H1 (cell line): ENCODE measurements at regions not wholly inside any gene's neighbourhood (a gene's known extent, or its start where the extent isn't known, plus 50 kb on each side); places are given as distances from the start of the nearest gene placed in this dataset.

Source experiments
- CTCF ChIA-PET: fragments of 300-600 bp; sonication (Branson Sonifier 250); formaldehyde crosslinking; loops from one replicate; lab custom pipeline; 2021; ENCODE audit not compliant: partially characterized antibody; lab: Charles Lee
- POLR2A ChIA-PET: fragments of 300-600 bp; sonication (Branson Sonifier 250); formaldehyde crosslinking; loops from one replicate; lab custom pipeline; 2021; ENCODE audit warnings: inconsistent platforms; ENCODE audit not compliant: partially characterized antibody; lab: Charles Lee
- DNase-seq, 2 experiments: peaks; one replicate each; pipeline versions ENCODE4 v3.0.0 to v3.0.0-alpha.2; 2010 to 2022; ENCODE audit warnings: low spot score in 2 of 2, low read depth in 1 of 2, mixed read lengths in 1 of 2
- FAIRE-seq: peaks from 2 replicates; lab custom pipeline; 2011; peaks lifted over from hg19 to GRCh38; lab: Jason Lieb, UNC
- H2AFZ ChIP-seq: 2 replicates; pipeline ENCODE4 v1.8.1; 2012; ENCODE audit warnings: low read length, inconsistent platforms
- H2AK5ac ChIP-seq: 2 replicates; pipeline ENCODE4 v1.6.1; 2013; ENCODE audit warnings: low read depth, low read length
- H2BK120ac ChIP-seq: replicated peaks from 2 replicates; pipeline ENCODE3; 2013; ENCODE audit warnings: low read depth, low read length, inconsistent platforms
- H2BK12ac ChIP-seq: 2 replicates; pipeline ENCODE4 v1.6.1; 2013; ENCODE audit warnings: low read depth, low read length
- H2BK15ac ChIP-seq: 2 replicates; pipeline ENCODE4 v1.6.1; 2013; ENCODE audit warnings: low read length
- H2BK20ac ChIP-seq: 2 replicates; pipeline ENCODE4 v1.6.1; 2013; ENCODE audit warnings: low read length
- H2BK5ac ChIP-seq: 2 replicates; pipeline ENCODE4 v1.6.1; 2013; ENCODE audit warnings: low read depth, low read length
- H3K14ac ChIP-seq: 2 replicates; pipeline ENCODE4 v1.6.1; 2013; ENCODE audit warnings: inconsistent platforms; ENCODE audit not compliant: insufficient read length
- H3K18ac ChIP-seq: 2 replicates; pipeline ENCODE4 v1.6.1; 2013; ENCODE audit warnings: low read length; ENCODE audit errors: extremely low read depth
- H3K23ac ChIP-seq: 2 replicates; pipeline ENCODE4 v1.6.1; 2013; ENCODE audit warnings: inconsistent platforms; ENCODE audit not compliant: insufficient read length
- H3K23me2 ChIP-seq: 2 replicates; pipeline ENCODE4 v1.6.1; 2013; ENCODE audit warnings: low read depth, low read length
- H3K27ac ChIP-seq: 2 replicates; pipeline ENCODE4 v1.6.1; 2011; ENCODE audit warnings: low read depth, low read length, inconsistent platforms
- H3K27me3 ChIP-seq, 4 experiments: replicated peaks in 1 of 4; 1 replicate in 1 of 4; 2 replicates in 3 of 4; pipeline versions ENCODE4 v1.6.1 to v1.8.1; 2011 to 2013; ENCODE audit warnings: low read length in 3 of 4, mild to moderate bottlenecking in 3 of 4, inconsistent platforms in 2 of 4, mixed read lengths in 2 of 4, moderate library complexity in 1 of 4; ENCODE audit not compliant: control insufficient read depth in 3 of 4, insufficient read depth in 3 of 4; ENCODE audit errors: extremely low read depth in 1 of 4
- H3K36me3 ChIP-seq, 4 experiments: 2 replicates each; pipeline versions ENCODE4 v1.6.1 to v1.8.1; 2011 to 2013; ENCODE audit warnings: mild to moderate bottlenecking in 4 of 4, low read length in 3 of 4, moderate library complexity in 2 of 4, control low read depth in 1 of 4, inconsistent platforms in 1 of 4; ENCODE audit not compliant: insufficient read depth in 4 of 4, control insufficient read depth in 2 of 4
- H3K4ac ChIP-seq: replicated peaks from 2 replicates; pipeline ENCODE3; 2013; ENCODE audit warnings: low read length, low read depth, mixed read lengths, inconsistent platforms; ENCODE audit not compliant: insufficient read length
- H3K4me1 ChIP-seq, 4 experiments: replicated peaks in 1 of 4; 1 replicate in 1 of 4; 2 replicates in 3 of 4; pipeline versions ENCODE4 v1.6.1 to v1.8.1; 2011 to 2013; ENCODE audit warnings: low read length in 3 of 4, inconsistent platforms in 2 of 4, mixed read lengths in 1 of 4; ENCODE audit not compliant: insufficient read depth in 4 of 4, control insufficient read depth in 3 of 4
- H3K4me2 ChIP-seq, 2 experiments: 2 replicates each; pipeline versions ENCODE4 v1.6.1 to v1.8.1; 2011 to 2013; ENCODE audit warnings: low read depth in 2 of 2, low read length in 2 of 2, control low read depth in 1 of 2, inconsistent platforms in 1 of 2, mild to moderate bottlenecking in 1 of 2; ENCODE audit not compliant: insufficient read depth in 1 of 2
- H3K4me3 ChIP-seq, 4 experiments: fragments of 200-600, 300-600 bp in 1 of 4; sonication (generic), shearing (Covaris generic), sonication (Bioruptor Twin) in 1 of 4; 2 replicates each; pipeline versions ENCODE4 v1.5.1 to v1.8.1; 2011 to 2016; ENCODE audit warnings: low read length in 4 of 4, low read depth in 3 of 4, control low read depth in 2 of 4, inconsistent platforms in 2 of 4, mild to moderate bottlenecking in 2 of 4, mixed read lengths in 1 of 4, moderate library complexity in 1 of 4; ENCODE audit not compliant: insufficient read depth in 2 of 4; ENCODE audit errors: extremely low read depth in 1 of 4
- H3K56ac ChIP-seq: replicated peaks from 2 replicates; pipeline ENCODE3; 2013; ENCODE audit warnings: low read depth, mild to moderate bottlenecking, mixed read lengths, low read length, inconsistent platforms; ENCODE audit not compliant: insufficient read length
- H3K79me1 ChIP-seq: 2 replicates; pipeline ENCODE4 v1.6.1; 2013; ENCODE audit warnings: low read depth, low read length, control low read depth
- H3K79me2 ChIP-seq, 2 experiments: 2 replicates each; pipeline versions ENCODE4 v1.6.1 to v1.8.1; 2012 to 2013; ENCODE audit warnings: low read length in 2 of 2, mild to moderate bottlenecking in 2 of 2, inconsistent platforms in 1 of 2; ENCODE audit not compliant: insufficient read depth in 2 of 2, control insufficient read depth in 1 of 2
- H3K9ac ChIP-seq, 4 experiments: replicated peaks in 1 of 4; 1 replicate in 1 of 4; 2 replicates in 3 of 4; pipeline versions ENCODE4 v1.6.1 to v1.8.1; 2011 to 2013; ENCODE audit warnings: low read depth in 3 of 4, low read length in 3 of 4, control low read depth in 2 of 4, mild to moderate bottlenecking in 2 of 4, moderate library complexity in 2 of 4, inconsistent platforms in 1 of 4; ENCODE audit errors: extremely low read depth in 1 of 4
- H3K9me3 ChIP-seq, 2 experiments: 2 replicates each; pipeline versions ENCODE4 v1.6.1 to v1.8.1; 2012 to 2013; ENCODE audit warnings: mild to moderate bottlenecking in 2 of 2, moderate library complexity in 2 of 2, control low read depth in 1 of 2, inconsistent platforms in 1 of 2, low read depth in 1 of 2, low read length in 1 of 2, mixed read lengths in 1 of 2; ENCODE audit not compliant: insufficient read depth in 2 of 2
- H4K20me1 ChIP-seq, 2 experiments: replicated peaks in 1 of 2; 2 replicates each; pipeline versions ENCODE3 to v1.8.1; 2011 to 2013; ENCODE audit warnings: inconsistent platforms in 2 of 2, low read length in 2 of 2, mild to moderate bottlenecking in 1 of 2; ENCODE audit not compliant: insufficient read depth in 2 of 2, control insufficient read depth in 1 of 2
- H4K5ac ChIP-seq: 2 replicates; pipeline ENCODE4 v1.6.1; 2013; ENCODE audit warnings: low read length, low read depth, mixed read lengths, inconsistent platforms; ENCODE audit not compliant: insufficient read length
- H4K8ac ChIP-seq: 2 replicates; pipeline ENCODE4 v1.8.0; 2013; ENCODE audit warnings: mild to moderate bottlenecking, moderate library complexity, low read length, inconsistent platforms; ENCODE audit not compliant: insufficient read depth; ENCODE audit errors: extremely low read depth
- H4K91ac ChIP-seq: replicated peaks from 2 replicates; pipeline ENCODE3; 2013; ENCODE audit warnings: low read length, mixed read lengths, inconsistent platforms; ENCODE audit not compliant: insufficient read length
- CHD1 ChIP-seq: IDR thresholded peaks from 2 replicates; pipeline ENCODE4 v1.6.1; 2012; ENCODE audit warnings: low read depth, low read length, improper control_type of control experiment
- EGR1 ChIP-seq: IDR thresholded peaks from 2 replicates; pipeline ENCODE4 v1.6.1; 2011; ENCODE audit warnings: low read depth, low read length, borderline replicate concordance
- GABPA ChIP-seq: IDR thresholded peaks from 2 replicates; pipeline ENCODE4 v1.6.1; 2011; ENCODE audit warnings: mild to moderate bottlenecking, low read length, moderate library complexity, borderline replicate concordance; ENCODE audit not compliant: insufficient read depth
- GTF2F1 ChIP-seq: IDR thresholded peaks from 2 replicates; pipeline ENCODE4 v1.6.1; 2012; ENCODE audit warnings: low read depth, low read length, improper control_type of control experiment, borderline replicate concordance
- KDM4A ChIP-seq: IDR thresholded peaks from one replicate; pipeline ENCODE4 v1.7.1; 2012; ENCODE audit warnings: low read depth, mild to moderate bottlenecking, moderate library complexity, low read length, inconsistent platforms; ENCODE audit not compliant: severe bottlenecking
- MAFK ChIP-seq: IDR thresholded peaks from 2 replicates; pipeline ENCODE4 v1.6.1; 2012; ENCODE audit warnings: low read depth, mild to moderate bottlenecking, improper control_type of control experiment, low read length
- SIN3A ChIP-seq, 2 experiments: IDR thresholded peaks in 1 of 2; conservative IDR thresholded peaks in 1 of 2; 2 replicates each; pipeline ENCODE4 v1.6.1; 2011 to 2012; ENCODE audit warnings: low read length in 2 of 2, improper control_type of control experiment in 1 of 2, low read depth in 1 of 2, mild to moderate bottlenecking in 1 of 2
- SP1 ChIP-seq: IDR thresholded peaks from 2 replicates; pipeline ENCODE4 v1.6.1; 2011; ENCODE audit warnings: low read depth, low read length
- SP4 ChIP-seq: IDR thresholded peaks from 2 replicates; pipeline ENCODE4 v1.6.1; 2012; ENCODE audit warnings: low read length, inconsistent platforms
- SRF ChIP-seq: IDR thresholded peaks from 2 replicates; pipeline ENCODE4 v1.6.1; 2011; ENCODE audit warnings: mild to moderate bottlenecking, low read depth, low read length, moderate library complexity
- TBP ChIP-seq: IDR thresholded peaks from 2 replicates; pipeline ENCODE4 v1.6.1; 2011; ENCODE audit warnings: low read depth, low read length, improper control_type of control experiment
- YY1 ChIP-seq: IDR thresholded peaks from 2 replicates; pipeline ENCODE4 v1.6.1; 2011; ENCODE audit warnings: low read depth, mild to moderate bottlenecking, low read length
- TF ChIP-seq, protein P1 (sequence below): IDR thresholded peaks from 2 replicates; pipeline ENCODE4 v1.6.1; 2011; ENCODE audit warnings: low read depth, mild to moderate bottlenecking, low read length; ENCODE audit not compliant: insufficient read depth

GRCh38 chr4:36921476-36922216 lies 322.9 kb upstream of the NWD2 start:
- Histone ChIP-seq H4K20me1 (no peaks in the 10 kb centered on the region), H2BK15ac (no peak overlapping the region), H4K5ac (no peak overlapping the region), H3K18ac (no peak overlapping the region), H2BK20ac (no peak overlapping the region), H3K36me3 (no peaks in the 10 kb centered on the region), H3K23ac (no peak overlapping the region), H4K91ac (no peak overlapping the region), H2BK5ac (no peak overlapping the region), H3K4ac (no peak overlapping the region), H4K8ac (no peak overlapping the region), H3K9me3 (no peaks in the 10 kb centered on the region), H2AK5ac (no peak overlapping the region), H3K4me2 (no peak overlapping the region), H3K14ac (no peak overlapping the region), H3K79me1 (no peaks in the 10 kb centered on the region), H2BK120ac (no peak overlapping the region), H3K23me2 (no peaks in the 10 kb centered on the region; the same call in 1 of the 2 replicates), H3K27me3 (no peaks in the 10 kb centered on the region), H3K9ac (no peak overlapping the region), H2BK12ac (no peak overlapping the region), H3K79me2 (no peaks in the 10 kb centered on the region), H3K4me3 (no peak overlapping the region), H2AFZ (no peak overlapping the region), H3K56ac (no peak overlapping the region), H3K4me1 (no peaks in the 10 kb centered on the region), H3K27ac (no peak overlapping the region)
- CTCF ChIA-PET = no interaction called here
- no peak for FAIRE-seq
- DNase-seq = no peak
- POLR2A ChIA-PET = no interaction called here
- TF ChIP-seq SIN3A (conservative IDR thresholded peaks at IDR 0.05 in 1 of 2, IDR thresholded peaks at IDR 0.05 in 1 of 2; ENCODE audit: low read depth in 1 of 2, low read length in 2 of 2) (no peak), SP1 (no peak), CHD1 (no peak), YY1 (no peak), GABPA (no peak), EGR1 (no peak), KDM4A (no peak), SP4 (no peak), SRF (no peak), TBP (no peak), GTF2F1 (no peak), MAFK (no peak)
- TF ChIP-seq, protein P1, sequence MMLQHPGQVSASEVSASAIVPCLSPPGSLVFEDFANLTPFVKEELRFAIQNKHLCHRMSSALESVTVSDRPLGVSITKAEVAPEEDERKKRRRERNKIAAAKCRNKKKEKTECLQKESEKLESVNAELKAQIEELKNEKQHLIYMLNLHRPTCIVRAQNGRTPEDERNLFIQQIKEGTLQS = no peak
